ENCODE measurements at regions not wholly inside any gene's neighbourhood (a gene's known extent, or its start where the extent isn't known, plus 50 kb on each side); places are given as distances from the start of the nearest gene placed in this dataset.

DNA sequence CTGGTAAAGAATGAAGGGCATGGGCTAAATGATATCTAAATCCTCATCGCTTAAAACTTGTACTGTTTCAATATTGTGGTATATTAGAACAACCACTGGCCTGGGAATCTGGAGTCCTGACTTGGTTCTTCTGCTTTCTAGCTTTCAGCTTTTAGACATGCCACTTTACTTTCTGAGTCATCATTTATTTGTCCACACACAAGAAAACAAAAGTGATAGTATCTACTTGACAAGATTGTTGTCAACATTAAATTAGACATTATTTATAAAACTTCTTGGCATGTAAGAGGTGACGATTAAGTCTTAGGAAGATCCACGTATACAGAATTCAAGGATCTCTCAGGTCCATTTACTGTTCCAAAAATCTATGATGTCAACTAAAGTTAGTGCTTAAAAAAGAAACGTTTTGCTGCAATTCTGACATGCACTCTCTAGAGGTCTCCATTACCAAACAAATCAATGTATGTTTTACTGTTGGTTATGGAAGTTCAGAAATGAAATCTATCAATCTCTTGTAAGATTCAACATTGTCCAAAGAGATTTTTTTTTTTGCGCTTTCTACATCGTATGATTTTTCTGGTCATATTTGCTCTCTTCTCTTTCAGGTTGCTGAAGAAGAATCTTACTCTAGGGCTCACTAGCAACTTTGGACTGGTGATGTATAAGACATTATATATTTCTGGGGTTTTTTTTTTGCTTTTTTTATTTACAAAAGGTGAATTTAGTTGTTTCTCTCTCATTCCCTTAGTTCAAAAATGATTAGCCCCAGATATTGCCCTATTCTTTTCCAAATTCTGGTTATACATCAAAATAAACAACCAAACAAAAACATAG is 53.6 kb upstream of the DYNC1I1 start:
- DNase-seq: peak; percentile 60

DNA sequence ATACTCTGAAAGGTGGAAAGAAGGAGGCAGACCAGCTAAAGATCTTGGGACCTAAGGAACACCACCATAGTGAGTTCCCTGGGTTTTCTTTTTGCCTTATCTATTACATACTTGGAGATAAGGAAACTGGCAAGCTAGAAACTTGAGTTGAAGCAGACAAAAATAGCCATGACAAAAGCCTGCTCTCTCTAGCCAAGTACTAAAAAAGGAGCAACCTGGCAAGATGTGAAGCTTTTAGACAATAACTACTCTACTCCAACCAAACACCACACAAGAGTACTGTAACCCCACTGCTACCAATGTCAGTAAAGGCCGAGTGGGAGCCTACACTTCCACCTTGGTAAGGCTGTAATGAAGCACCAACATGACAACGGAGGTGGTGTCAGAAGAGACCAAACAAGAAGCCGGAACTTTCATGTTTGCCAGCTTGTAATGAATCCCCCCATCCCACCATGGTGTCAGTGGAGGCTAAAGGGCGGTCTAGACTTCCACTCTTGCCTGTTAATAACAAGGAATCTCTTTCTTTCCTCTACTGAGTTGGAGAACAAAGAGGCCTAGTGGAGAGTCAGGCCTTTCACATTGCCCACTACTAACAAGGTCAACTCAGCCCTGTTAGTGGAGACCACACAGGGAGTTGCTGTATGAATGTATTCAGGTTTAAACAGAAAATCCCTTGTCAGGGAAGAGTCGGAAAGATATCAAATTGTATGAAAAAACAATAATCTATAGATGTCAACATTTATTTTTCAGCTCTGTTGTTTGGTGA is 55.8 kb upstream of the DYNC1I1 start:
- no peak for DNase-seq

DNA sequence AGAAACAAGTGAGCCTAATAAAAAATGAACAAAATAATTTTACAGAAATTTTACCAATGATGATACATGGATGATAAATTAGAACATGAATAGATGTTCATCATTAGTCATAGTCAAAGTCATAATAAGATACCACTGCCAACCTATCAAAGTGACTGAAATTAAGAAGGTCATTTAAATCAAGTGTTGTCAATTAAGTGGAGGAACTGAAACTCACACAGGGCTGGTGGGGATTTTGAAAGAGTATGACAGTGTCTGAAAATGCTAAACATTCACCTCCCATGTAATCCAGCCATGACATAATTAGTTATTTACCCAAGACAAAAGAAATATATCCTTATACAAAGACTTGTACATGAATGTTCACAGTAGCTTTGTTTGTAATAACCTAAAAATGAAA is 57.1 kb upstream of the DYNC1I1 start:
- no peak for DNase-seq

- no peak for DNase-seq
Observed at GRCh38 chr7:95710711-95711110, 61.6 kb upstream of the DYNC1I1 start.

- DNase-seq: no peak
Observed at GRCh38 chr7:95700917-95701316, 71.4 kb upstream of the DYNC1I1 start.

GRCh38 chr7:95694334-95694733 is 78.0 kb upstream of the DYNC1I1 start:
- DNase-seq: no peak

GRCh38 chr7:95693551-95694333 is 78.6 kb upstream of the DYNC1I1 start:
- no peak for DNase-seq

- no peak for DNase-seq
Observed at GRCh38 chr7:95691464-95691863, 80.9 kb upstream of the DYNC1I1 start.

DNA sequence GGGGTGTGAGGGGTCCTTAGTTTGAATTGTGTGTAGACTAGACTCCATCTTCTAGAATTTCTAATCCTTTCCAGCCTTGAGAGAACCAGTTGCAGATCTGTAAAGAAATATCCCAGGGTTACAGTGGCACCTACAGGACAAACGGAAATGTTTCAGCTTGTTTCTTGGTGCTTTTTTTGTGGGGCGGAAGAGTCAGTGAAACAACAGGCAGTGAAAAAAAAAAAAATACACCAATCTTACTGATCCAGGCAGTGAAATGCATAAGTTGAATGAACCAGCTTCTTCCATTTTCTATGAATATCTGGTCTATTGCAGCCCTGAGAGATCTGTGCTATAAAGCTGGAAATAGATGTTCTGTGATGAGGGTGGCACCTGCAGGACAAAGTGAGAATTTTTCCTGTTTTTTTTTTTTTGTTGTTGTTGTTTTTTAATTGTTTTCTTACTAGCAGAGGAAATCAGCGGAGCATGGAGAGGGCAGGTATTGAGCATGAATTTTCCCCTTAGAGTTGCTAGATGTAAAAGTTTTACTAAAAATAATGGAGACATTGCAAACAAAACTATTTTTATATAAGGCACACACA is 81.9 kb upstream of the DYNC1I1 start:
- DNase-seq: peak; percentile 57

DNA sequence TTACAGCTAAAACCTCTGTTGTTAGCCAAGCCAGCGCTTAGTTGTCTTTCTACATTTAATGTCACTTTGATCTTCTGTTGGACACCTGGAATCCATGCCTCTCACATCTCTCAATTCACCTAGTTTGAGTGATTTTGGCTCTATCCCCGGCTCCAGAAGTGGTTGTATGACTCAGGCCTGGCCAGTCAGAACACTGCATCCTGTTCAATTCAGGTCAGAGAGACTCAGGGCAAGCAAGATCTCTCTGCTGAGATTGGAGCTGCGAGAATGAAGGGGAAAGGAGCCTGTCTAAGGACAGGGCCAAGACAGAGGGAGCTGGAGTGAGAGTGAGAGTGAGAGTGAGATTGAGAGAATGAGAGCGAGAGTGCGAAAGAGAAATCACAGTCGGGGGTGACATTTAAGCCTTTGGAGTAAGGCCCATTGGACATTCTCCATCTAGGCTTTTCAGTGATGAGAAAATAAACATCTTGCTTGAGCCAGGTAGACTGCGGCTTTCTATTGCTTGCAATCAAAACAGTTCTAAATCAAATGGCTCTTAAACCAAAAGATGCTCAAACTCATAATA is 83.3 kb upstream of the DYNC1I1 start:
- no peak for DNase-seq

- peak; percentile 42 for DNase-seq
Observed at GRCh38 chr7:95687759-95688343, 84.5 kb upstream of the DYNC1I1 start.

GRCh38 chr7:95686109-95686508 is 86.2 kb upstream of the DYNC1I1 start:
- DNase-seq: peak; percentile 57

GRCh38 chr7:95684505-95684904 is 87.8 kb upstream of the DYNC1I1 start:
- no peak for DNase-seq

DNA sequence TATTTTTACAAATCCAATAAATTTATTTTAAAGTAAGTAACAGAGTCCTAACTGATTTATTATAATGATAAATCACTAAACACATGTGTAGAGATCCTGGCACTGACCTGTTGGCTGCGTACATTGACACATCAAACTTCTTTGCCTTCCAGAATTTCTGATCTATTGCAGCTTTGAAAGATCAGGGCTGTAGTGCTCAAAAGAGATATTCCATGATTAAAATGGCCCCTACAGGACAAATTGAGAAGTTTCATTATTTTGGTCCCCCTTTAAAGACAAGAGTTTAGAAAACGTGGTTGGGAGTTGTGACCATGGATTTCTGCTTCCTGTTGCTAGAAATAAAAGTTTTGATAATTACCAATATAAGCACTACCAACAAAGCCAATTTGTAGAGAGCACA is 87.7 kb upstream of the PDK4 start:
- peak; percentile 15 for DNase-seq

- no peak for DNase-seq
Observed at GRCh38 chr7:95682913-95683312, 86.6 kb upstream of the PDK4 start.

GRCh38 chr7:95676691-95677090 is 80.4 kb upstream of the PDK4 start:
- DNase-seq: no peak

- no peak for DNase-seq
Observed at GRCh38 chr7:95675632-95676031, 79.3 kb upstream of the PDK4 start.

GRCh38 chr7:95675016-95675415 is 78.7 kb upstream of the PDK4 start:
- DNase-seq: no peak

- DNase-seq: no peak
Observed at GRCh38 chr7:95674101-95674500, 77.8 kb upstream of the PDK4 start.

DNA sequence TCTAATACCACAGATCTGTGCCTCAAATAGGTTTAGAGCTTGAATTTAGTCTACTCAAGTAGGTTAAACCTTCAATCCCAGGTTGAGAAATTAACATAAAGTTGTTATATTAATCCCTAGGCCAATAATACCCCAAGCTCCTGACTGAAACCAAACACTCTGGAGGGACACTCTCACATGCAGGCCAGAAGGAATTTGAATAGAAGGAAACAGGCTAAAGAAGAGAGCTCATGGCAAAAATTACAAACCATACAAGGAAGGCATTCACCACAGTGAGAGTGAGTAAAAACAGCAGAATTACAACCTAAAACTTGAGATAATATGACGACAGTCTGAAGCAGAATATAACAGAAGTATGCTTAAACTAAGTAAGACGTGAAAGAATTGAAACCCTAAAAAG is 76.1 kb upstream of the PDK4 start:
- DNase-seq: no peak

GRCh38 chr7:95669513-95669912 is 73.2 kb upstream of the PDK4 start:
- DNase-seq: no peak

GRCh38 chr7:95668504-95669018 is 72.2 kb upstream of the PDK4 start:
- DNase-seq: no peak

Data from NCI-H1694 treated with DMSO at 0.1 percent for 48 hours (cell line).